ENCODE measurements at regions not wholly inside any gene's neighbourhood (a gene's known extent, or its start where the extent isn't known, plus 50 kb on each side); places are given as distances from the start of the nearest gene placed in this dataset.
"Not testable (repeated sequence)": the region's sequence is repeated elsewhere in the genome, so short reads cannot be mapped to it uniquely, and the experiment has no call there.

GRCh38 chr20:57770852-57771720, 61.3 kb upstream of the PMEPA1 start:
- DNase-seq (ENCODE audit: low read depth, low spot score) = no peak

DNA sequence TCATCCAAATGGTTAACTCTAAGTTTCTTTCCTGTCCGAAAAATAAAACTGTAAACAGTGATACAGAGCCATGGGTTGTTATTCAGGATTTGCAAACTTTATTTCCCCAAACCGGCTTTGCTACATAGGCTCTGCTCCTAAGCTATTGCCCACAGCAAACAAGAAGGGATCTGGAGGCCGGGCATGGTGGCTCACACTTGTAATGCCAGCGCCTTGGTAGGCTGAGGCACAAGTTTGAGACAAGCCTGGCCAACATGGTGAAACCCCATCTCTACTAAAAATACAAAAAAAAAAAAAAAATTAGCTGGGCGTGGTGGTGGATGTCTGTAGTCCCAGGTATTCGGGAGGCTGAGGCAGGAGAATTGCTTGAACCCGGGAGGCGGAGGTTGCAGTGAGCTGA, 60.6 kb upstream of the PMEPA1 start:
- not testable (repeated sequence) for DNase-seq (ENCODE audit: low read depth, low spot score)

GRCh38 chr20:57769756-57770155, 59.9 kb upstream of the PMEPA1 start:
- DNase-seq (ENCODE audit: low read depth, low spot score) = no peak

DNA sequence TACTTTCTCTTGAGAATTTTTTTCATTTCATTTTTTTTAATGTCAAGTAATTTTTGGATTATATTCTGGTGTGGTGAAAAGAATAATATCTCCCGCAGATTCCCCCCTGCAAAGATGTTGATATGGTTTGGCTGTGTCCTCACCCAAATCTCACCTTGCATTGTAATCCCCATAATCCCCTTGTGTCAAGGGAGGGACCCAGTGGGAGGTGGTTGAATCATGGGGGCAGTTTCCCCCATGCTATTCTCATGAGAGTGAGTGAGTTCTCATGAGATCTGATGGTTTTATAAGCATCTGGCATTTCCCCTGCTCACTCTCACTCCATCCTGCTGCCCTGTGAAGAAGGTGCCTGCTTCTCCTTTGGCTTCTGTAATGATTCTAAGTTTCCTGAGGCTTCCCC, 58.7 kb upstream of the PMEPA1 start:
- DNase-seq (ENCODE audit: low read depth, low spot score) = no peak

- DNase-seq (ENCODE audit: low read depth, low spot score) = no peak
Measured at GRCh38 chr20:57767441-57767840, 57.6 kb upstream of the PMEPA1 start.

DNA sequence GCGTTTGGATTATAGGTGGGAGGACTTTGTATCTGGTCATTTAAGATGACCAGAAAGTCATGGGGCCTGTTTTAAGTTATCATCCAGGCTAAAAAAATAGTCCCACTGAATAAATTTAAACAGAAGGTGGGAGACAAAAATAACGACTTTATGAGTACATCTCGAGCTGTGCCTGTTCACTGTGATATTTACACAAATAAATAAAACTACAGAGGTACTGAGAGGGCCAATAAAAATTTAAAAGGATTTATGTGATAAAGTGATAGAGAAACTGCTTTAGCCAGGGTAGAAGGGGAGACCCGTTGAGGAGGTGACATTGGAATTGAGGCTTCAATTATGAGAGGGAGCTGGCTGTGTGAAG, 53.4 kb upstream of the PMEPA1 start:
- no peak for DNase-seq (ENCODE audit: low read depth, low spot score)

DNA sequence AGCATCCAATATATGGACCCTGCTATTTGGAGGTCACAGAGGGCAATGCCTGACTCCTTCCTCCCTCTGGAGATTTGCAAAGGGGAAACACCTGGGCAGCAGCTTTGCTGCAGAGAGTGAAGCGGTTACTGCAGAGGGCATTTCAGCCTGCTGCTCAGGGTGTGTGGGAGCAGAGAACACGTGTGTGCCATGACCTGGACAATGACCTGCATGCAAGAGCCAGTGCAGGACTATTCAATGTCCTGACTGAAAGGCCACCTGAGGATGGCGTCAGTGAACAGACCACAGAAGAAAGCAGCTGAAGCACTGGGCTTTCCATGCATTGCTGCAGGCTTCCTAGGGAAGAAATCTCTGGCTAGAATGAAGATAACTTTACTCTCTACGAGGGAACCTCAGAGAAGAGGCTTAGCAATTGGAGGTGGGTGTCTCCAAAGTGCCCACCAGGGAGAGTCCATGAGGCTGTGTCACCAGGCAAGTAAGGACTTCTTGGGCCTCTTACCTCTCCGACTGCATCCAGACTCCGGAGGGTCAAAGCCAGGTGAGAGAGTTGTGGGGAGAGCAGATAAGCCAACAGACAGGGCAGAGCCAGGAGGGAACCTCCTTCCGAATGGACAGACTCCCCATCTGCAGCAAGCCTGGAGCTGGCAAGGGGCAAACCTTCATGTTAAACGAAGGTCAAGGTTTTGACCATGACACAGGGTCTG, 52.9 kb upstream of the PMEPA1 start:
- DNase-seq (ENCODE audit: low read depth, low spot score) = no peak

DNA sequence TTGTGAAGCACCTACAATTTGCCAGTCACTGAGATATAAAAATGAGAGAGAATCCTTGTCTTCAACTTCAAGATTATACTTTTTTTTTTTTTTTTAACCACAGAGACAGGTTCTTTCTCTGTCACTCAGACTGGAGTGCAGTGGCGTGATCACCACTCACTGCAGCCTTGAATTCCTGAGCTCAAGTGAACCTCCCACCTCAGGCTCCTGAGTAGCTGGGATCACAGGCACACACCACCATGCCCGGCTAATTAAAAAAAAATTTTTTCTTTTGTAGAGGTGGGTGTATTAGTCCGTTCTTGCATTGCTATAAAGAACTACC, 51.6 kb upstream of the PMEPA1 start:
- DNase-seq (ENCODE audit: low read depth, low spot score) = no peak

GRCh38 chr20:57760698-57761412, 51.0 kb upstream of the PMEPA1 start:
- DNase-seq (ENCODE audit: low read depth, low spot score) = no peak

- no peak for DNase-seq (ENCODE audit: low read depth, low spot score)
Measured at GRCh38 chr20:57759724-57760123, 49.9 kb upstream of the PMEPA1 start.
